IPS-20b (cell line): ENCODE measurements at regions not wholly inside any gene's neighbourhood (a gene's known extent, or its start where the extent isn't known, plus 50 kb on each side); places are given as distances from the start of the nearest gene placed in this dataset.

Source experiments
- H3K27ac ChIP-seq: one replicate; pipeline ENCODE4 v1.5.1; 2013; ENCODE audit warnings: low read length
- H3K27me3 ChIP-seq: 2 replicates; pipeline ENCODE4 v1.6.1; 2013; ENCODE audit warnings: mild to moderate bottlenecking, low read length, inconsistent platforms; ENCODE audit not compliant: insufficient read depth
- H3K36me3 ChIP-seq: 2 replicates; pipeline ENCODE4 v1.6.1; 2013; ENCODE audit warnings: low read depth, mild to moderate bottlenecking, inconsistent platforms, low read length, moderate library complexity; ENCODE audit not compliant: insufficient read depth
- H3K4me1 ChIP-seq: 2 replicates; pipeline ENCODE4 v1.6.1; 2013; ENCODE audit warnings: mild to moderate bottlenecking, control low read depth, inconsistent platforms, low read length, moderate library complexity; ENCODE audit not compliant: insufficient read depth
- H3K4me3 ChIP-seq: 2 replicates; pipeline ENCODE4 v1.5.1; 2013; ENCODE audit warnings: mild to moderate bottlenecking, low read length, inconsistent platforms
- H3K9ac ChIP-seq: 2 replicates; pipeline ENCODE4 v1.6.1; 2013; ENCODE audit warnings: low read depth, mild to moderate bottlenecking, inconsistent platforms, low read length, moderate library complexity
- H3K9me3 ChIP-seq: 2 replicates; pipeline ENCODE4 v1.6.1; 2013; ENCODE audit warnings: mild to moderate bottlenecking, low read depth, low read length, inconsistent platforms; ENCODE audit not compliant: insufficient read depth

GRCh38 chr9:118809160-118809625 is 560.0 kb downstream of the BRINP1 start:
- H3K4me3 ChIP-seq, result no peak overlapping the region
- no peaks in the 10 kb centered on the region; the same call in 1 of the 2 replicates for H3K9me3 ChIP-seq
- no peaks in the 10 kb centered on the region for H3K4me1 ChIP-seq
- H3K9ac ChIP-seq, result no peak overlapping the region
- H3K36me3 ChIP-seq, result no peaks in the 10 kb centered on the region
- no peak overlapping the region for H3K27ac ChIP-seq
- H3K27me3 ChIP-seq, result no peaks in the 10 kb centered on the region

- Histone ChIP-seq H3K4me3 (no peak overlapping the region), H3K4me1 (no peaks in the 10 kb centered on the region)
Measured at GRCh38 chr9:118829334-118829733, 539.9 kb downstream of the BRINP1 start.

GRCh38 chr9:118832371-118832770 is 536.9 kb downstream of the BRINP1 start:
- Histone ChIP-seq H3K9me3 (no peaks in the 10 kb centered on the region), H3K4me1 (no peaks in the 10 kb centered on the region)

More at GRCh38 chr9:118829334-118829733, 539.9 kb downstream of the BRINP1 start:
- H3K27me3 ChIP-seq, result no peaks in the 10 kb centered on the region
- H3K27ac ChIP-seq, result no peak overlapping the region
- H3K36me3 ChIP-seq, result no peaks in the 10 kb centered on the region
- no peak overlapping the region for H3K9ac ChIP-seq
- H3K9me3 ChIP-seq, result no peaks in the 10 kb centered on the region

GRCh38 chr9:118836891-118837290 is 532.3 kb downstream of the BRINP1 start:
- no peaks in the 10 kb centered on the region for H3K4me1 ChIP-seq
- no peaks in the 10 kb centered on the region for H3K9me3 ChIP-seq
- no peaks in the 10 kb centered on the region for H3K36me3 ChIP-seq
- H3K27me3 ChIP-seq, result no peaks in the 10 kb centered on the region
- H3K27ac ChIP-seq, result no peak overlapping the region
- no peak overlapping the region for H3K4me3 ChIP-seq
- H3K9ac ChIP-seq, result no peak overlapping the region

More at GRCh38 chr9:118832371-118832770, 536.9 kb downstream of the BRINP1 start:
- no peak overlapping the region for H3K4me3 ChIP-seq
- H3K9ac ChIP-seq, result no peak overlapping the region
- no peak overlapping the region for H3K27ac ChIP-seq
- no peaks in the 10 kb centered on the region for H3K27me3 ChIP-seq
- H3K36me3 ChIP-seq, result no peaks in the 10 kb centered on the region

GRCh38 chr9:118871531-118871930 is 497.7 kb downstream of the BRINP1 start:
- Histone ChIP-seq H3K27ac (no peak overlapping the region), H3K4me1 (no peaks in the 10 kb centered on the region), H3K9me3 (no peaks in the 10 kb centered on the region), H3K4me3 (no peak overlapping the region), H3K9ac (no peak overlapping the region), H3K27me3 (no peaks in the 10 kb centered on the region), H3K36me3 (no peaks in the 10 kb centered on the region)

- Histone ChIP-seq H3K9ac (no peak overlapping the region), H3K4me3 (no peak overlapping the region), H3K36me3 (no peaks in the 10 kb centered on the region), H3K27ac (no peak overlapping the region), H3K27me3 (no peaks in the 10 kb centered on the region), H3K9me3 (no peaks in the 10 kb centered on the region), H3K4me1 (no peaks in the 10 kb centered on the region)
Measured at GRCh38 chr9:118882684-118883083, 486.6 kb downstream of the BRINP1 start.

GRCh38 chr9:118883411-118883810 is 485.8 kb downstream of the BRINP1 start:
- Histone ChIP-seq H3K9me3 (no peaks in the 10 kb centered on the region), H3K27me3 (no peaks in the 10 kb centered on the region), H3K36me3 (no peaks in the 10 kb centered on the region), H3K27ac (no peak overlapping the region), H3K4me3 (no peak overlapping the region), H3K9ac (no peak overlapping the region), H3K4me1 (no peaks in the 10 kb centered on the region)

- Histone ChIP-seq H3K9me3 (no peaks in the 10 kb centered on the region), H3K4me3 (no peak overlapping the region), H3K4me1 (no peaks in the 10 kb centered on the region), H3K27ac (no peak overlapping the region), H3K36me3 (no peaks in the 10 kb centered on the region), H3K9ac (no peak overlapping the region), H3K27me3 (no peaks in the 10 kb centered on the region)
Measured at GRCh38 chr9:118891213-118891612, 478.0 kb downstream of the BRINP1 start.

- no peak overlapping the region for H3K9ac ChIP-seq
Measured at GRCh38 chr9:118896324-118897000, 472.8 kb downstream of the BRINP1 start.

GRCh38 chr9:118918180-118918579 is 451.1 kb downstream of the BRINP1 start:
- Histone ChIP-seq H3K9me3 (no peaks in the 10 kb centered on the region), H3K9ac (no peak overlapping the region), H3K4me1 (no peaks in the 10 kb centered on the region), H3K27ac (no peak overlapping the region), H3K36me3 (no peaks in the 10 kb centered on the region), H3K4me3 (no peak overlapping the region), H3K27me3 (no peaks in the 10 kb centered on the region; the same call in 1 of the 2 replicates)

More at GRCh38 chr9:118896324-118897000, 472.8 kb downstream of the BRINP1 start:
- no peaks in the 10 kb centered on the region for H3K9me3 ChIP-seq
- no peak overlapping the region for H3K4me3 ChIP-seq
- no peak overlapping the region for H3K27ac ChIP-seq
- H3K27me3 ChIP-seq, result no peaks in the 10 kb centered on the region
- H3K36me3 ChIP-seq, result no peaks in the 10 kb centered on the region
- H3K4me1 ChIP-seq, result no peaks in the 10 kb centered on the region

GRCh38 chr9:118928722-118929121 is 440.5 kb downstream of the BRINP1 start:
- H3K9ac ChIP-seq, result no peak overlapping the region
- no peak overlapping the region for H3K27ac ChIP-seq
- no peaks in the 10 kb centered on the region for H3K9me3 ChIP-seq
- no peaks in the 10 kb centered on the region; the same call in 1 of the 2 replicates for H3K4me1 ChIP-seq
- no peaks in the 10 kb centered on the region for H3K36me3 ChIP-seq
- H3K27me3 ChIP-seq, result peaks cover 56% of the 10 kb centered on the region; the same call in 1 of the 2 replicates
- H3K4me3 ChIP-seq, result no peak overlapping the region

GRCh38 chr9:118929287-118929686 is 439.9 kb downstream of the BRINP1 start:
- Histone ChIP-seq H3K4me1 (no peaks in the 10 kb centered on the region; the same call in 1 of the 2 replicates), H3K9ac (no peak overlapping the region), H3K27ac (no peak overlapping the region), H3K36me3 (no peaks in the 10 kb centered on the region), H3K9me3 (no peaks in the 10 kb centered on the region), H3K4me3 (no peak overlapping the region), H3K27me3 (peaks cover 59% of the 10 kb centered on the region; the same call in 1 of the 2 replicates)
